ENCODE measurements at regions not wholly inside any gene's neighbourhood (a gene's known extent, or its start where the extent isn't known, plus 50 kb on each side); places are given as distances from the start of the nearest gene placed in this dataset.

- WGBS, result 77% methylated on average over 10 of the region's 10 CpGs
- Histone ChIP-seq H3K9ac (ENCODE audit: low read length) (no peak overlapping the region), H3K4me3 (ENCODE audit: insufficient read depth in 1 of 2, low read depth in 1 of 2, low read length in 2 of 2) (no peak overlapping the region), H3K18ac (ENCODE audit: low read depth in 1 of 2, low read length in 2 of 2) (no peak overlapping the region), H3K4me1 (ENCODE audit: control insufficient read depth, insufficient read depth, low read depth, low read length) (peaks cover 5% of the 10 kb centered on the region), H2BK15ac (ENCODE audit: low read depth, poor library complexity, severe bottlenecking) (no peak overlapping the region), H3K79me1 (replicated peaks; ENCODE audit: low read length, poor library complexity, severe bottlenecking) (no peaks in the 10 kb centered on the region), H4K8ac (ENCODE audit: low read length) (no peak overlapping the region), H3K27ac (ENCODE audit: low read length, poor library complexity, severe bottlenecking) (no peak overlapping the region), H3K36me3 (ENCODE audit: control insufficient read depth in 1 of 2, insufficient read depth in 2 of 2, low read depth in 1 of 2, low read length in 2 of 2) (no peaks in the 10 kb centered on the region), H3K23ac (ENCODE audit: low read length in 2 of 2) (no peak overlapping the region), H2BK120ac (ENCODE audit: low read depth, low read length) (no peak overlapping the region), H3K4ac (ENCODE audit: low read depth in 1 of 2, low read length in 2 of 2) (no peak overlapping the region), H3K9me3 (ENCODE audit: control insufficient read depth, low read length) (no peaks in the 10 kb centered on the region), H3K4me2 (ENCODE audit: low read length, poor library complexity, severe bottlenecking) (no peak overlapping the region), H2BK5ac (ENCODE audit: low read depth, low read length, poor library complexity, severe bottlenecking) (no peak overlapping the region), H3K27me3 (ENCODE audit: control insufficient read depth in 1 of 2, insufficient read depth in 1 of 2, low read length in 2 of 2) (peaks cover 35 to 84% of the 10 kb centered on the region in 2 experiments), H4K91ac (ENCODE audit: low read length) (no peak overlapping the region), H2AK5ac (ENCODE audit: low read length, severe bottlenecking) (no peak overlapping the region), H2BK12ac (ENCODE audit: low read length in 2 of 2) (no peak overlapping the region), H2AFZ (ENCODE audit: low read depth, low read length) (no peak overlapping the region), H3K14ac (ENCODE audit: low read length in 2 of 2) (no peak overlapping the region)
- no peak for DNase-seq
Observed at GRCh38 chr15:77710206-77710605, 77.5 kb upstream of the LINGO1 start.

DNA sequence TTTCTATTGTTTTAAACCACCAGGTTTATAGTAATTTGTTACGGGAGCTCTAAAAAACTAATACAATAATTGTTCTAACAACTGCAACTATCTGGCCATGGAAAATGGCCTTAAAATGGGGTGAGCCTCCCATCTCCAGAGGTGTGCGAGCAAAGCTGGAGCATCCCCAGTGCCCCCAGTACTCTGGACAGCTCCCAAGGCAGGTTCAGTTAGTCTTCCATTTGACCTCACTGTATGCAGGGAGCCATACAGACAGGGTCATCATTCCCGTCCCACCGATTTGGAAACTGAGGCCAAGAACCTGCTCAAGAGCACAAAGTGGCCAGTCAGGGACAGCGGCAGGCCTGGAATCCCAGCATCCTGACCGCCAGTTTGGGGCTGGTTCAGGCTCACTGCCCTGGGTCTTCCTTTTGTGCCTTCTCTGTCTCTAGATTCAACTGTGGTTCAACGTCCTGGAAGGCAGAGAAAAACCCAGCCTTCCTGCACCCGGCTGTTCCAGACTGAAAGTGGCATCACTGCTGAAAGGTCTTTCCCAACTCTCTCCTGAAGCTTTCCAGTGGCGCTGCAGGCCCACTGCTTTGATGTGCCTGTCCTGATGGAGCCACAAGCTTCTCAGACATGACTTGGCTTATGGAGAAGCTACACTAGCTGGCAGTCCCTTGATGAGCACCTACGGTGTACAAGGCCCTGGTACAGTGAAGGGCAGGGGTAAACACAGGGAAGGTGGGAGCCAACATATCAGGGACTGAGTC, 76.6 kb upstream of the LINGO1 start:
- H3K9me3 ChIP-seq (ENCODE audit: control insufficient read depth, low read length), result no peaks in the 10 kb centered on the region
- H2BK12ac ChIP-seq (ENCODE audit: low read length in 2 of 2), result no peak overlapping the region
- no peak overlapping the region for H3K4ac ChIP-seq (ENCODE audit: low read depth in 1 of 2, low read length in 2 of 2)
- peaks cover 3% of the 10 kb centered on the region for H3K4me1 ChIP-seq (ENCODE audit: control insufficient read depth, insufficient read depth, low read depth, low read length)
- no peak overlapping the region for H3K14ac ChIP-seq (ENCODE audit: low read length in 2 of 2)
- no peak overlapping the region for H3K9ac ChIP-seq (ENCODE audit: low read length)
- H3K4me3 ChIP-seq (ENCODE audit: insufficient read depth in 1 of 2, low read depth in 1 of 2, low read length in 2 of 2), result no peak overlapping the region
- no peak overlapping the region for H2BK15ac ChIP-seq (ENCODE audit: low read depth, poor library complexity, severe bottlenecking)
- H3K36me3 ChIP-seq (ENCODE audit: control insufficient read depth in 1 of 2, insufficient read depth in 2 of 2, low read depth in 1 of 2, low read length in 2 of 2), result no peaks in the 10 kb centered on the region
- peaks cover 29 to 78% of the 10 kb centered on the region in 2 experiments for H3K27me3 ChIP-seq (ENCODE audit: control insufficient read depth in 1 of 2, insufficient read depth in 1 of 2, low read length in 2 of 2)
- H3K23ac ChIP-seq (ENCODE audit: low read length in 2 of 2), result no peak overlapping the region
- H3K18ac ChIP-seq (ENCODE audit: low read depth in 1 of 2, low read length in 2 of 2), result no peak overlapping the region
- no peak overlapping the region for H3K27ac ChIP-seq (ENCODE audit: low read length, poor library complexity, severe bottlenecking)
- no peak overlapping the region for H2BK5ac ChIP-seq (ENCODE audit: low read depth, low read length, poor library complexity, severe bottlenecking)
- no peak overlapping the region for H3K4me2 ChIP-seq (ENCODE audit: low read length, poor library complexity, severe bottlenecking)
- H2AFZ ChIP-seq (ENCODE audit: low read depth, low read length), result no peak overlapping the region
- H2AK5ac ChIP-seq (ENCODE audit: low read length, severe bottlenecking), result no peak overlapping the region
- 85% methylated on average over 10 of the region's 10 CpGs for WGBS
- no peak overlapping the region for H4K91ac ChIP-seq (ENCODE audit: low read length)
- H3K79me1 ChIP-seq (replicated peaks; ENCODE audit: low read length, poor library complexity, severe bottlenecking), result no peaks in the 10 kb centered on the region
- H2BK120ac ChIP-seq (ENCODE audit: low read depth, low read length), result no peak overlapping the region
- H4K8ac ChIP-seq (ENCODE audit: low read length), result no peak overlapping the region
- DNase-seq, result no peak

DNA sequence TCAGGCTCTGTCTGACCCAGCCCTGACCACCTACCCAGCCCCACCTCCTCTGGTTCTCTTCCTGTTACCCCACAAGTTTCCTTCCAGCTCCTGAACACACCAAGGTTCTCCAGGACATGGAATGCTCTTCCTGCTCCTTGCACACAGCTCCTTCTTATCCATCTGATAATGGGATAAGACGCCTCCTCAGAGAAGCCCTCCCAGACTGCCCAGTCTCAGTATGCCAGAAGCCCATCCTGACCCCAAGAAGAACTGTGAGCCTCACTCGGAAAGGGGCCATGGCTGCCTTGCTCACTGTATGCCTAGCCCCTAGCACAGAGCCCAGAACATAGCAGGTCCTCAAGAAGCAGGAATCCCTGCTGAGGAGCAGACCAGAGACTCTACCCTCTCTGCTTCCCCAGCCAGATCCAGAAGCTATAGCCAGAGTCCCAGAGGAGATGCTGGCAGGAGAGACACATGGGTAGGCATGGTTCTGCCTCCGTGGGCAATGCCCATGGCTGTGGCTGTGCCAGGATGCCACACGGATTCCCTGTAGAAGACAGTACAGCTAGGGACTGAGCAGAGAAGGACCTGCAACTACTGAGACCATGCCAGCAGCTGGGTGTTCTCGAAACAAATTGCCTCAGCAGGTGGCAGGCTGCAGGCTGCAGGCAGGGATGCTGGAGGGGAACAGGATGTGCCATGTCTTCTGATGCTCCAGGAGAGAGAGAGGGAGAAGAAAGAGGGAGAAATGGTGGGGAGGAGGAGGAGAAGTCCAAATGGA, 74.0 kb upstream of the LINGO1 start:
- H3K4ac ChIP-seq (ENCODE audit: low read depth in 1 of 2, low read length in 2 of 2), result no peak overlapping the region
- no peak overlapping the region for H3K4me2 ChIP-seq (ENCODE audit: low read length, poor library complexity, severe bottlenecking)
- no peak overlapping the region for H2AK5ac ChIP-seq (ENCODE audit: low read length, severe bottlenecking)
- H3K9ac ChIP-seq (ENCODE audit: low read length), result no peak overlapping the region
- H4K91ac ChIP-seq (ENCODE audit: low read length), result no peak overlapping the region
- H2BK120ac ChIP-seq (ENCODE audit: low read depth, low read length), result no peak overlapping the region
- H3K9me3 ChIP-seq (ENCODE audit: control insufficient read depth, low read length), result no peaks in the 10 kb centered on the region
- H2BK15ac ChIP-seq (ENCODE audit: low read depth, poor library complexity, severe bottlenecking), result no peak overlapping the region
- H3K18ac ChIP-seq (ENCODE audit: low read depth in 1 of 2, low read length in 2 of 2), result no peak overlapping the region
- H2BK5ac ChIP-seq (ENCODE audit: low read depth, low read length, poor library complexity, severe bottlenecking), result no peak overlapping the region
- no peaks in the 10 kb centered on the region for H3K79me1 ChIP-seq (replicated peaks; ENCODE audit: low read length, poor library complexity, severe bottlenecking)
- DNase-seq, result no peak
- no peak overlapping the region for H3K14ac ChIP-seq (ENCODE audit: low read length in 2 of 2)
- H3K36me3 ChIP-seq (ENCODE audit: control insufficient read depth in 1 of 2, insufficient read depth in 2 of 2, low read depth in 1 of 2, low read length in 2 of 2), result no peaks in the 10 kb centered on the region
- no peak overlapping the region for H2BK12ac ChIP-seq (ENCODE audit: low read length in 2 of 2)
- WGBS, result 62% methylated on average over 5 of the region's 5 CpGs
- H3K27ac ChIP-seq (ENCODE audit: low read length, poor library complexity, severe bottlenecking), result no peak overlapping the region
- peaks cover 26 to 76% of the 10 kb centered on the region in 2 experiments for H3K27me3 ChIP-seq (ENCODE audit: control insufficient read depth in 1 of 2, insufficient read depth in 1 of 2, low read length in 2 of 2)
- H2AFZ ChIP-seq (ENCODE audit: low read depth, low read length), result no peak overlapping the region
- peaks cover 3% of the 10 kb centered on the region for H3K4me1 ChIP-seq (ENCODE audit: control insufficient read depth, insufficient read depth, low read depth, low read length)
- no peak overlapping the region for H4K8ac ChIP-seq (ENCODE audit: low read length)
- H3K4me3 ChIP-seq (ENCODE audit: insufficient read depth in 1 of 2, low read depth in 1 of 2, low read length in 2 of 2), result no peak overlapping the region
- no peak overlapping the region for H3K23ac ChIP-seq (ENCODE audit: low read length in 2 of 2)

GRCh38 chr15:77702211-77702957, 69.7 kb upstream of the LINGO1 start:
- no peak overlapping the region for H3K14ac ChIP-seq (ENCODE audit: low read length in 2 of 2)
- no peaks in the 10 kb centered on the region for H3K9me3 ChIP-seq (ENCODE audit: control insufficient read depth, low read length)
- no peaks in the 10 kb centered on the region for H3K36me3 ChIP-seq (ENCODE audit: control insufficient read depth in 1 of 2, insufficient read depth in 2 of 2, low read depth in 1 of 2, low read length in 2 of 2)
- H3K4me1 ChIP-seq (ENCODE audit: control insufficient read depth, insufficient read depth, low read depth, low read length), result peaks cover 1% of the 10 kb centered on the region
- H3K18ac ChIP-seq (ENCODE audit: low read depth in 1 of 2, low read length in 2 of 2), result no peak overlapping the region
- no peak overlapping the region for H2BK5ac ChIP-seq (ENCODE audit: low read depth, low read length, poor library complexity, severe bottlenecking)
- H3K27ac ChIP-seq (ENCODE audit: low read length, poor library complexity, severe bottlenecking), result no peak overlapping the region
- H2AFZ ChIP-seq (ENCODE audit: low read depth, low read length), result no peak overlapping the region
- H3K4ac ChIP-seq (ENCODE audit: low read depth in 1 of 2, low read length in 2 of 2), result no peak overlapping the region
- no peak overlapping the region for H2BK120ac ChIP-seq (ENCODE audit: low read depth, low read length)
- no peak overlapping the region for H4K91ac ChIP-seq (ENCODE audit: low read length)
- WGBS, result 26% methylated on average over 5 of the region's 5 CpGs
- no peaks in the 10 kb centered on the region for H3K79me1 ChIP-seq (replicated peaks; ENCODE audit: low read length, poor library complexity, severe bottlenecking)
- H3K4me3 ChIP-seq (ENCODE audit: insufficient read depth in 1 of 2, low read depth in 1 of 2, low read length in 2 of 2), result no peak overlapping the region
- peak; percentile 28 for DNase-seq
- H2AK5ac ChIP-seq (ENCODE audit: low read length, severe bottlenecking), result no peak overlapping the region
- no peak overlapping the region for H2BK12ac ChIP-seq (ENCODE audit: low read length in 2 of 2)
- no peak overlapping the region for H4K8ac ChIP-seq (ENCODE audit: low read length)
- no peak overlapping the region for H3K23ac ChIP-seq (ENCODE audit: low read length in 2 of 2)
- H3K9ac ChIP-seq (ENCODE audit: low read length), result no peak overlapping the region
- no peak overlapping the region for H3K4me2 ChIP-seq (ENCODE audit: low read length, poor library complexity, severe bottlenecking)
- H3K27me3 ChIP-seq (ENCODE audit: control insufficient read depth in 1 of 2, insufficient read depth in 1 of 2, low read length in 2 of 2), result peaks cover 25 to 67% of the 10 kb centered on the region in 2 experiments
- H2BK15ac ChIP-seq (ENCODE audit: low read depth, poor library complexity, severe bottlenecking), result no peak overlapping the region
